DMS 273 (cell line): ENCODE measurements at regions not wholly inside any gene's neighbourhood (a gene's known extent, or its start where the extent isn't known, plus 50 kb on each side); places are given as distances from the start of the nearest gene placed in this dataset.

ENCODE experiments used
- DNase-seq: peaks from one replicate; lab custom pipeline; 2025; ENCODE audit not compliant: unreplicated experiment; lab: John Stamatoyannopoulos, UW

DNA sequence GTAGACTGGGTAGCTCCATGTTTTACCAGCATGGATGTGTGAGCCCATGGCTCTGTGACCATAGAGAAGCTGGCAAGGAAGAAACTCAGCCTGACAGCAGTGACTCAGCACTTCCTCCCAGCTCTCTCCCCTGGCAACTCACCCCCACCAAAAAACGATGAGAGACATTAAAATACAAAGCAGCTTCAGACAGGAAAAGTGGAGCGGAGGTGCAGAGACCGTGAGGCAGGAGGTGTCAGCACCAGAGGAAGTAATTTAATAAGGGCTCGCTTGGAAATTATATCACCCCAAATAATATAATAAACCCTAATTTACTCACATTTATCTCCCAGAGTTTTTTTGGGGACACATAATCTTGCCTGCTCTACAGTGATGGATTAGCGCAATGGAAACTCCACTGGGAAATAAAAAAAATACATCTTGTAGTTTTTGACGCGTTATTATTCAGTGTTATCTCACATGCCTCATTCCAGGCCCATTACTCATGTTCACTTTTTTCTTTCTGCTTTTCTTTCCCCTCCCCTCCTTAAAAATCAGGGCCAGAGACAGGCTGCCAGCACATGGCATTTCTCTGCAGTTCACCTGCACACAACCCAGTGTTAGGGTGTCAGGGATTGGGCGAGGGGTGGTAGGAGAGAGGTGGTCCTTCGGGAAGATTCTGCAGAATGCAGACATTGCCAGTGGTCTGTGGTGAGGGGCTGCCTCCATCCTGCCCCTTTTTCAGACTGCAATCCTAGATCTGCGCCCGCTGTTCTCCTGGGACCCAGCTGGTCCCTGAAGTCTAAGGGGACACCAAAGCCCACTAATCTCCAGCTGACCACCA is 170.8 kb downstream of the BUD13 start:
- DNase-seq: no peak

DNA sequence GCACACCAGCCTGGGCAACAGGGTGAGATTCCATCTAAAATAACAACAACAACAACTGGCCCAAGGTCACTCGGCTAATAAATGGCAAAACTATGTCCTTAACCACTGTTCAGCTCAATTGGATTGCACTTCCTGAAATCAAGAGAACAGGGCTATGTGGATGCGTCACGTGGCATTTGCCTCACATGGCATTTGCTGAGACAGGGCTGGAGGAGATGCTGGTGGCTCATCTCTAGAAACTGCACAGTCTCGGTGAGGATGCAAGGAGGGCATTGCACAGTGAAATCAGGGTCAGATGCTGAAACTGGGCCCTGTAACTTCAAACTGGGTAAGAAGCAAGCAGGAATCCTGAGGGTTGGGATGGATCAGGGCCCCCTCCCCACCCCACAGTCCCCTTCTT is 171.9 kb downstream of the BUD13 start:
- DNase-seq: no peak

DNA sequence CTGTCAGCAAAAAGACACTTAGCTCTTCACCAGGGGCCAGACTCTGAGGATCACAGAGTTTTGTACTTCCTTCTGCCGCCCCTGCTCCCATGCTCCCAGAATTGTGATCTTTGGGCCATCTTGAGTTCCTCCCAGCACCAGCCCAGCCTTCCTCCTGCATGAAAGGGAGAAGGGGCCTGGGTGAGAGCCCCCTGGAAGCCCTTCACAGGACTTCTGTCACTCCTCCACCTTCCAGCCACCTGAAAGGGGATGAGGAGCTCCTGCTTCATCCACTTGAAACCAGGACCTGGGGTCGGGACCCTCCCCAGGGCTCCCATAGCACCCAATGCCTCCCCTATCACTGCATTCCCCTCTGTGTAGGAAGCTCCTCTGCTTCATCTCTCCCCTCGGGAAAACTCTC is 174.2 kb downstream of the BUD13 start:
- DNase-seq: no peak

DNA sequence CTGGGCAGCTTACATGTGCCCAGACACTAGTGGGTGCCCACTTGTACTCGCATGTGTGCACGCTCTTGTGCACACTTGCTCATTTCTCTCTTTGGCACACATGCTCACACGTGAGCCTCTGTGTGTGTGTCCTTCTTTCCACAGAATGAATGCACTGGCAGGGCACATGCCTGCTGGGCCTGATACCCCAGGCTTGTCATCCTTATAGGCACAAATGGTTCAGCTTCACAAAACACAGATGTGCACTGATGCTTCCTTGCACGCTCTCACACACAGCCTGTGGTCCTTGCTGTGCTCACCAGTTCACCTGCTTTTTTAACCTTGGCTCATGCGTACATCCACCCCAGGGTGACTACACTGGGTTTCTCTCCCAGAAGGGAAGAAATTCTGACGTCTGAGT is 174.8 kb downstream of the BUD13 start:
- DNase-seq: no peak

DNA sequence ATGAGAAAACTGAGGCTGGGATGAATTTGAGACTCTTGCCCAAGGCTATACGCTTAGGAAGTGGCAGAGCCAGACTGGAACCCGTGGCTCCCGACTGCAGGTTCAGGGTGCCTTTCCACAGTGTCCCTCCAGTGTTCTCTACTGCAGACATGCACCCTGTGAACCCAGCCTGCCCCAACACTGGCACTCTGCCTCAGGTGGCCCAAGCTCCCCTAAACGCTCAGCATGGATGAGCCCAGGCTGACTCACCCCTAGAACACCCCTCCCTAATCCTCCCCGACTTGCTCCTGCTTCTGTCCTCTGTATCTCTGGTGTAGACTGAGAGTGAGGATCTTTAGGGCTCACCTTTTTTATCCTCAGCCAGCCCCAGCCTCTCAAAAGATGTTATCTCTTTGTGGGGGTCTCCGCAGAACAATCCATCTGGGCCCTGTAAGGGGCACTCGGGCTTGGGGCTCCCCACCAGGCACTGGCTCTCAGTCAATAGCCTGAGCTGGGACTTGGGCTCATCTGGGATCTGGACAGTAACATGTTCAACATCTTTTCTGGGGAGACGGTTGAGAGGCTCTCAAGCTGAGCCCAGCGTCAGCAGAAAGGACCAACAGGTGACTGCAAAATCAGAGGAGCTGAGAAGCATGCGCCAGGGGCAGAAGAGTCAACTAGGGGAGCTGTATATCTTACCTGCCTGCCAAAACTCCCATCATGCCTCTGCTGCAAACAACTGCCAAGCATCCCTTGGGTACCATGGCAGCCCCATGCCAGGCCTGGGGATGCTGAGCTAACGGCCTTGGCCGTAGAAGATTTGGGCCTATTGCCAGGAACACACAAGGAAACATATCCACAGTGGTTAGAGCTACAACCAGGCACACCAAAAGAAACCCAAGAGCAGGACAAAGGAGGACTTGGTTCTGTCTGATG is 176.2 kb downstream of the BUD13 start:
- no peak for DNase-seq

DNA sequence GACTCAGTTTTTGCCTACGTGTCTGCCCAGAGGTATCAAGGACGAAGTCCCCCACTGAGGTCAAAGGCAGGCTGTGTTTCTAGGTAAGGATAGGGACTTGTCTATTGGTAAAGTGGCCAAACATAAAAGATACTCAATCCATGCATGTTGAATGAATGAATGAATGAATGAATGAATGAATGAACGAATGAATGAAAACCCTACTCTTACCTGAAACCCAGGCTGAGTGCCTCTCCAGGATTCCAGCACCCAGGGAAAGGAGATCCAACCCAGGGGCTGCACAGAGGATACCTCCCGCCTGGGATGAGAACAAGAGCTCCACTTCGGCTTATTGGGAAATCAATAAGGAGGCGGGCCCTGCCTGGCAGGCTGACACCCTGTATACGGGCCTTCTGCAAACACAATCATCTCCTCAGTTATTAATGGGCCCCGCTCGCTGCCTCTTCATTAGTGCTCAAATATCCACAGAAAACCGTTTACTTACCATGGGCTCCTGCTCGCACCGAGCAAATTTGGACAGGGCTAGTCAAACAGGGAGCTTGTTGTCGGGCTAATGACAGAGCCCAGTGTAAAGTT is 177.4 kb downstream of the BUD13 start:
- no peak for DNase-seq

DNA sequence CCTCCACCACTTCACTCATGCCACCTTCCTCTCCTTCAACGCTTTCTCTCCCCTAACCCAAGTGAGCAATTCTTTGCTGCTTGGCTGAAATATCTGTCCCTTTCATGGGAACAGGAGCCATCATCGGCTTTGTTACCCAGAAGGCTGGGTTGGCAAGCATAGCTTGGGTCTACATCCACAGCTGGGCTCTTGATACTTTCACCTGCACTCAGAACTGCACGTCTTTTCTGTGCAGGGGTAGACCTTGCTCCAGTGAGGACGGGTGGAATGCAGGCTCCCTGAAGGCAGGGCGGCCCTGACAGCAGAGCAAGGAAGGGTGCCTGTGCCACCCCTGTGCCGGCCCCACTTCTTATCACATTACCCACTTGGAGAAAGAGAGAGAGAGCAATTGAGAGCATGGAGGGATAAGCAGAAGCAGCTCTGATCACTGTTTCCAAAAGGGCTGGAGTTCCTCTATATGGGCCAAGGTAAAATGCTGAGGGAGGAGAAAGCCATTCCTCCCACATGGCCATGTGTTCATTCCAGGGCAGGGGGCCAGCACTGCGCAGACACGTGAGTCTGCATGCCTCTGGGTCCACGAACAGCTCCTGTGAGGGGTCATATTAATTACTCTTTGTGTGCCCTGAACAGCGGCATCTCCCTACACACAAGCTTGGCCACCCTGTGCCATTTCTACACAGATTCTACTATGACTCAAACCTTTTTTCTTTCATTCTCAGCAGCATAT is 181.8 kb downstream of the BUD13 start:
- no peak for DNase-seq

DNA sequence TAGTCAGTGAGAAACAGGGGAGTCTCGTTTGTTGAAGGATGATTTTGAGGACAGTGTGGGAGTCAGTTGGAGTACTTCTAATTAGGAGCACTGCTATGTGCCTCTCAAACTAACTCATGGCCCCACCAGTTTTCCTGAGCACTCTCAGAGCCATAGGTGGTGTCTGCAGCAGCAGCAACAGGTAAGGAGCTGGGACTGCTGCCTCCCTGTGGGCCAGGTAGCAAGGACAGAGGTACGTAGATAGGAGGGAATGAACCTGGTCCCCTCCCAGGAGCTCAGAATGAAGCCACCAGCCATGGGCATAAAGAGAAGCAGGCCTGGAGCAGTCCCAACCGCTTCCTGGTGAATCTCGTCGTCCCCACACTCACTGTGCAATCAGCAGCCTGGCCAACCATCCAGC is 183.4 kb downstream of the BUD13 start:
- DNase-seq: no peak

DNA sequence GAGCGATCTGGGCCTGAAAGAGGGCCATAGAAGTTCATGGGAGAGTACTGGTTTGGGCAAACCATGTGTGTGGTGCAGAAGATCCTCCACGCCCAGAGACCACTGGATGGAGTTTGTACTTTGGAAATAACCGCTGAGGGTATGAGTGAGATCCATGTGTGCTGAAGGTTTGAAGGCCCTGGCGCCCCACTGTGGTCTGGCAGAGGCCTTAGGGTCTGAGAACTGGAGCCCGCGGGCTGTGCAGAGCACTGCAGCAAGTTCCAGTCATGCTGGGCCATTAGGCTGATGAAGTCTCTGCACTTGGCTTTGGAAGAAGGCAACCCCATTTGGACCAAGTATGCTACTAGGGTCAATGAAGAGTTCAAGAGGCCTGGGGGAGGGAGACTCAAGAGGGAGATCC is 186.4 kb downstream of the BUD13 start:
- DNase-seq: no peak

DNA sequence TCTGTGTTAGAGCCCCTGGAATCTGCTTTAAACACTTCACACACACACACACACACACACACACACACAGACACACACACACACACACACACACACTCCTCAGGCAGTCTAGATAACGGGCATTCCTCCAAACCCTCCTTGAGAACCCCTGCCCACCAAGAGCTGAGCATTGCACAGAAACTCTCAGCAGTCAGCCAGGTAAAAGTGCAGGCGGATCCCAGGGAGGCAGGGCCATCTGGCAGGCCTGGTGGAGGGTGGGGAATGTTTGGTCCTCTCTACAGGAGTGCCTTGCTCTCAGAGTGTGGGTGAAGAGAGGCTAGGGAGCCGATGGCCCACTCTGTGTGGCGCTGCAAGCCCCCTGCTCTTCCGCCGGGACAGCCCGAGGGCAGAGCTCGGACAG is 190.2 kb downstream of the BUD13 start:
- peak; percentile 1 for DNase-seq

DNA sequence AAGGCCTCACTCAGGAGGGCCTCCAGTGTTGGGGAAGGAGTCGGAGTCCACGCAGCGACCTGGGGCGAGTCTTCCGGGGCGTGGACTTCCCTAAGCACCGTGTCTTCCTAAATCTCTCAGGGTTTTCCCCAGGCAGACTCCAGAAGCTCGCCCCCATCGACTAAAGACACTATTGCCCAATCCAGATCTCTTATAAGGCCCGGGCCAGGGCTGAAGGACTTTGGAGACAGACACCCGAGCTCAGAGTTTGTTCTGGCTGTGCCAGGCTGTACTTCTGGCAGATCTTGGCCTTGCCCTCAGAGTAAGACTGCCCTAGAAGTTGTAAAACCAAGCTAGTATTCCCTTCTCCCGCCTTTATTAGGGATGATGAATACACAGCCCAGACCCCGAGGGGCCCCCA is 191.4 kb downstream of the BUD13 start:
- peak; percentile 5 for DNase-seq

DNA sequence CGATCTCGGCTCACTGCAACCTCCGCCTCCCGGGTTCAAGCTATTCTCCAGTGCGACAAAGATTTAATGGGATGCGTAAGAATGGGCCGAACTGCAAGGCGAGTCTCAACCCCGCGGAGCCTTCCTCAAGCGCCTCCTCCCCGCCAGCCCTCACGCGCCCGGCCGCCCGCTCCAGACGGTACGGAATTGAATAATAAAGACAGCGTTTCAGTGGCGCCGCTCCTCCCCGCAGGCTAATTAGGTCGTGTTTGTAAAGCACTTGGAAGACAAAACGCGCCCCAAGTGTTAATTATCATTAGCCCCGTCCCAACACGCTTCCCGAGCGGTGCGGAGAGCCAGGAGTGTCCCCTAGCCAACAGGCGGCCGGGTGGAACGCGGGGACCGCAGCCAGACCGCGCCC is 192.0 kb downstream of the BUD13 start:
- DNase-seq: peak; percentile 50

DNA sequence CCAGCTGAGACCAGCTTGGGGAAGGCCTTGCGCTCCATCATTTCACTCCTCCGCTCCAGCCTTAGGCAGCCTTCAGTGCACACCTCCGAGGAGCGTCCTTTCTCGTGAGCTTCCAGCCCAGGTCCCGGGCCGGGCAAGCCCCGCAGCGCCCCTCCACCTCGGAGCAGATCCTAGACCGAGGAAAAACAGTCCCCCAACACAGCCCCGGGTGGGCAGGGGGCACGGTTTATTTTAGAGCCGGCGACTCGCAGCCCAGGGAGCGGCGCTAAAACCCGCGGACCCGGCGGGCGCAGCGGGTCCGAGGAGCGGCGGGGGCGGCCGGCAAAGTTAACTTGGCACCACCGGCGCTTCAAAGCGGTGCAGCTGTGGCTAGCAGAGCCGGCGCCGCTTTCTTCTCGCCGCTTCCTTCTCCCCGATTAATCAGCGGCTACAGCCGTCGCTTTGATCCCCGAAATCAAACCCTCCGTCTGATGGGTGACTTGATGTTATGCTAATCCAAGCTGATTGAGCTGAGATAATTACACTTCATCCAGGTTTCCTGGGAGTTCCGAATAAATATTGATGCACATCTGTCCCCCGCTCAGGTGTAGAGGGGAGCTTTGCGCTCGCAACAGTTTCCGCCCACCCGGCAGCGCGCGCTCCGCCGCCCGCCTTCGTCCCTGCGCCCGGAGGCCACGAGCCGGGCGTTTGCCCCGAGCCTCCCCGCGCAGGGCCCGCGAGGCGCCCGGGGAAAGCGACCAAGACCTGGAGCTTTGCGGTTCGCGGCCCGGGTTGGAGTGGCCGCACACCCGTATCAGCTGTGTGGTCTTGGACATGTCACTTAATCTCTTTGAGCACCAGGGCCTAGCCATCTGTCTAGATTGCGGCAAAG is 192.7 kb downstream of the BUD13 start:
- DNase-seq: peak; percentile 54

DNA sequence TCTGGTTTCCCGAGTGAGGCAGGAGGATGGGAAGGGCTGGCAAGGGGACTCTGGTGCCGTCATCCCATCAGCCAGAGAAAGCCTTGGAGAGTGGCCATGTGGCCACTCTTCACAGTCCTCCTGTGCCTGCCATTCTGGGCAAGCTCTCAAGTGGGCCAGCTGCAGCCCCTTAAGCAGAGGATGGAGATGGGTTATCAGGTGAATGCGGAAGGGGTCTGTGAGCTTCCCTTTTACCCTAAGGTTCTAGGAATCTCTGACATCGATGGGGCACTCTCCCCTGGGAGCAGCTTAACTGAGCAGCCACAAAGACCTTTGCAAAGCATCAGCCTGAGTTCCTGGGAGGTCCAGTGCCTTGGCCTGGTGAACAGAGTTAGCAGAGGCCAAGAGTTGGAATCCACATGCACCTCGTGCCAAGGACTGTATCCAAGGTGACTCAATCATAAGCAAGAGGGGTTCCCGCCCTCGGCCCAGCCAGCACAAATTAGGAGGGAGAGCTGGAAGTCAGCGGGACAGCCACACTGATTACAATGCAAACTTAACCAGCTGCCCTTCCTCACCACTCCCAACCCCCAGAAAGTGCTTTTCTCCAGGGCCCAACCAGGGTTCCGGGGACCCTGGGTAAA is 193.6 kb downstream of the BUD13 start:
- DNase-seq: peak; percentile 34

DNA sequence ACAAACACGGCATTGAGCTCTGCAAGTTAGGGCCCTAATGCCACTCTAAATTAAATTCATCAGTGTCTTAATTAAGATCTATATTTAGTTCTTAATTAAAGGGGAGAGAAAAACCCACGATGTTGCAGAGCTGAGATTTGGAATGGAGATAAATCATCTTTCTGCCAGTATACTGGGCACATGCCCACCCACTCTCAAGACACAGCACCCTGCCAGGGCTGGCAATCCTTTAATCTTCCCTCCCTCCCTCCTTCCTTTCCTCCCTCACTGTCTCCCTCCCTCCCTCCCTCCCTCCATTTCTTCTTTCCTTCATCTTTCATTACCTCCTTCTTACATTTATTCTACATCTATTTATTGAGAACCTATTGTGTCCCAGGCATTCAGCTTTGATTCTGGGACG is 194.8 kb downstream of the BUD13 start:
- no peak for DNase-seq

DNA sequence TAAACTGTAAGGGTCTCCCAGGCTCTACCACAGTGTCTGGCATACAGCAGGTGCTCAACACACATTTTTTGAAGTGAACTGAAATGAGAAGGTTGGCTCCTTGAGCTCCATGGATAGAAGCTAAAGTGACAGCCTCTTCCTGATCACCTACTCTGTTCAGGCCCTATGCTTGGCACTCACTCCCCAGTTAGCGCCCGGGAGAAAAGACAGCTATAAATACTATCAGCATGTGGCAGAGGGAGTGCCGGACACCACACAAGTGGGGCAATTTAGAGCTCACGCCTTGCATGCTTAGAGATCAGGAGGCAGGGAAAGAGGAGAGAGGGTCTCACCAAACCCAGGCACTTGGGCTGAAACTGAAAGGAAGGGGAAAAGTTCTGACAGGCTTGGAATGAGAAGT is 195.5 kb downstream of the BUD13 start:
- DNase-seq: no peak

DNA sequence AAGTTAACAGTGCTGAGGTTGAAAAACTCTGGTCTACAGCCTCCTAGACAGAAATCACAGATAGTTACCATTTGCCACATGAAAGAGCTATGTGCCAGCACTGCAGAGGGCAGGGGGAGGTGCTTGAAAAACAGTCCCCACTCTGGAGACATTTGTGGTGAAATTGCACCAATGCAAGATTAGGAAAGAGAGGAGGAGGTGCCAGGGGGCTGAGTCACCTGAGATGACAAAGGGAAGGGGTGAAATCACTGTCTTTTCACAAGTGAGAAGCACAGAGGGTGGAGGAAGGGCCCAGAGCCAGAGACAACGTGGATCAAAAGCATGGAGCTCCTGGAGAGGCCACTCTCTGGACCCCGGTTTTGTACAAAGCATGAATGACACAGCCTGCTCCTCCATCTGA is 196.3 kb downstream of the BUD13 start:
- no peak for DNase-seq

DNA sequence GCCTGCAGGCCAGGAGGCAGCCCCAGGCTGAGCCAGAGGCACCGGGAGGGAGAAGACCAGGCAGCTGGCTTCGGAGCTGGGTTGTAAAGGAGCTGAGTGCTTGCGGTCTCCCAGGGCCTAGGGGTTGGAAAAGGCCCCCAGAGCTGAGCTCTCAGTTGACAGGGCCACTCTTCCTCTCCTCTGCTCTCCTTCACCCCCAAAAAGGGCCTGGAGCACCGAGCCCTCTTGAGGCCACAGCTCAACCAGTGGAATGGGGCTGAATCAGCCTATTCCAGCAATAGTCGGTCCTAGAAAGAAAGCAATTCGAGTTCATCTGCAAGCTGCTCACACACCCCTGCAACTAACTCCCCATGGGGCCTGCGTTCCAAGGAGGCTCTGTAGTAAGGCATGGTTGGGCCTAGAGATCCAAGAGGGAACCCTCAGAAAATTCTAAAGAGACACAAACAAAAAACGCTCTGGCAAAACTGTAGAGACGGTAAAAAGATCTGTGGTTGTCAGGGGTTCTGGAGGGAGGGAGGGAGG is 205.0 kb downstream of the BUD13 start:
- no peak for DNase-seq

DNA sequence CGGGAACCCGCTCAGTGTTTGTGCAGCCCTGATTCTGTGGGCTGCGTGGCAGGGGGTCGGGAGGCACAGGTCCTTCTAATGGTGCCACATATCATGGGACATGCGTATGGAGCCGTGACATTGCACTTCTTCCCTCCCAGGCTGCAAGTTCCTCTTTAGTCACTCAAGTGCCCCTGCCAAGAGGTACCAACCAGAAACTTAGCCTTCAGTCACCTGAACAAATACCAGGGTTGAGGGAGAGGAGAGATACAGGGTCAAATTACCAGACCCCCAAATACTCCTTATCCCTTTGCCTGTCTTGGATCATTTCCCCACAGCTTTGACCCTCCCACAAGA is 209.1 kb downstream of the BUD13 start:
- DNase-seq: no peak
